HG02885 (cell line): ENCODE measurements at regions not wholly inside any gene's neighbourhood (a gene's known extent, or its start where the extent isn't known, plus 50 kb on each side); places are given as distances from the start of the nearest gene placed in this dataset.

Source experiments
- ATAC-seq: cut with Tn5 transposase; IDR thresholded peaks from one replicate; pipeline ENCODE4 v1.9.1; 2021; ENCODE audit warnings: mild to moderate bottlenecking; ENCODE audit not compliant: unreplicated experiment, poor library complexity

- no peak for ATAC-seq
Measured at GRCh38 chr4:95985791-95986550, 146.1 kb downstream of the PDHA2 start.

GRCh38 chr4:95987851-95988250 lies 148.0 kb downstream of the PDHA2 start:
- ATAC-seq, result no peak

- ATAC-seq, result no peak
Measured at GRCh38 chr4:95998311-95998710, 158.4 kb downstream of the PDHA2 start.

DNA sequence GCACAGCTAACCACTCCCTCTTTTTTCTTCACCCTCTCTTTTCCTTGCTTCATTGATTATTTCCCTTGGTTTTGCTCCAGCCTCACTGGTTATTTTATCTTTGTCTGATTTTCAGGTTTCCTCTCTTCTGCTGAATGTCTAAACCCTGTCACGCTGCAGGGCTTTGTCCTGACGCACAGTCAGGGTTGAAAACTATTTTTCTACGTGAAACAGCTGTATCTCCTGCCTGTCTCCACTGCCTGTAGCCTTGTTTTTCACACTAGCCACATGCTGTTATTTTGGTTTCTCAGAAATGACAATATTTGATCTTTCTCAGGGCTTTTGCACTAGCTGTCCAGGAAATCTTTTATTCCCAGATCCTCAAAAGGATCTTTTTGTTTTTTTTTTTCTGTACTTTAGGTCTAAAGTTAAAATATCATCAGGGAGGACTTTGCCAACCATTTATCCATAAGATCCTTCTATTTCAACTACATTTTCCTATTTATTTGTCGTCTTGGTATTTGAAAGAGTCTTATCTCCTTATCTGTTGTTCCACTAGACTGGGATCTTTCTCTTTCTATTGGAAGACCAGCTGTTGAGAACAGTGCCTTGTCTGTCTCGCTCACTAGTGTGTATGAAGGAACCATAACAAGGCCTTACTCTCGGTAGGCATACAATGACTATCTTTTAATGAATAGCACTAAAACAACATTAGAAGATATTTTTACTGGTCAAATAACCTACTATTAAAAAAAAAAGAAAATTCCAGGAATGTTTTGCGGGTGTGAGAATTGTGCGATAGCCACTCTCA lies 164.3 kb downstream of the PDHA2 start:
- ATAC-seq, result no peak

DNA sequence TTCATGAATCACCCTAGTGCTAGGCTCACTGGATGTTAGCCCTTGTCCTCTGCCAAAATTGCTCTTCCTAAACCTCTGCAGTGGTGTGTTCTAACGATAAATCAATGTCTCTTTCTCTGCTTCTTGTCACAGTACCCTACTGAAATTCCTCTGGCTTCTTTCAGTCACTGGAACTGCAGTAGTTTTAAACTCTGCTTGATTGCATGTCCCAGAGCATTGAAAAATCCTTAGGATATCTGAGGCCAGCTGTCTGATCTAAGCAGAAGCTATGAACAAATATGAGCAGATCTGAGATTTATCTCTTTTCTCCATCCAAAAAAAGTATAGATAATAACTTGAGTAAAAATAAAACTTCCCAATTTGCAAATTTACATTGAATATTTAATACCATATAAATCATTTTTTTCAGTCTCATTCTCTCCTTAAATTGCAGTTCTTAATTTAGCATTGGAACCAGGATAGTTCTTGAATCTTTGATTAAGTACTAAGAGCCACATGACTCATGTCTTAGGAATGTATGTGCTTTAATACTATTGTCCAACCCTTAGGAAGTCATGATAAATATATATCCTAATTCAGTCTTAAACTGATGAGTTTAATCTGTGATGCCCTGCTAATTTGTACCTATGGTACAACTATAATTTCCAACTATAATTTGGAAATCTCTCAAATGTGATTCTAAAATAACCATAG lies 169.7 kb downstream of the PDHA2 start:
- ATAC-seq, result no peak

DNA sequence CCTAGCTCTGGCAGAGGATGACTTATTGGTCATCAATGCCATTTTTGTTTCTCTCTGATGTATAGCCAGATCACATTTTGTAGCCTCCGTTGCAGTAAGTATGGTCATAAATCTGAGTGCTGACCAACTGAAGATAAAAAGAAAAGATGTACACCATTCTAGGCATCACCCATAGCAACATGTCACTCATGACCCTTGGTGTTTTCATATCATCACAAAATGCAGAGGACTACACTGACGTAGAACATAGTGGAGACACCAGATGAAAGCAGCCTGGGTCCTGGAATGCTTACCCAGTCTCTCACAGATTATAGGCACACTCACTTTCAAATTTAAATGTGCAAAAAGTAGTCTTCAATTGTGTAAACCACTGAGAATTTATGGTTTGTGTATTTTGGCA lies 172.8 kb downstream of the PDHA2 start:
- no peak for ATAC-seq

- peak; percentile 74 for ATAC-seq
Measured at GRCh38 chr4:96016634-96017299, 176.9 kb downstream of the PDHA2 start.

GRCh38 chr4:96025011-96025410 lies 185.1 kb downstream of the PDHA2 start:
- no peak for ATAC-seq

GRCh38 chr4:96035727-96036126 lies 195.8 kb downstream of the PDHA2 start:
- peak; percentile 43 for ATAC-seq

- no peak for ATAC-seq
Measured at GRCh38 chr4:96036781-96037180, 196.9 kb downstream of the PDHA2 start.

- no peak for ATAC-seq
Measured at GRCh38 chr4:96037705-96038104, 197.8 kb downstream of the PDHA2 start.

- ATAC-seq, result no peak
Measured at GRCh38 chr4:96039217-96039616, 199.3 kb downstream of the PDHA2 start.

DNA sequence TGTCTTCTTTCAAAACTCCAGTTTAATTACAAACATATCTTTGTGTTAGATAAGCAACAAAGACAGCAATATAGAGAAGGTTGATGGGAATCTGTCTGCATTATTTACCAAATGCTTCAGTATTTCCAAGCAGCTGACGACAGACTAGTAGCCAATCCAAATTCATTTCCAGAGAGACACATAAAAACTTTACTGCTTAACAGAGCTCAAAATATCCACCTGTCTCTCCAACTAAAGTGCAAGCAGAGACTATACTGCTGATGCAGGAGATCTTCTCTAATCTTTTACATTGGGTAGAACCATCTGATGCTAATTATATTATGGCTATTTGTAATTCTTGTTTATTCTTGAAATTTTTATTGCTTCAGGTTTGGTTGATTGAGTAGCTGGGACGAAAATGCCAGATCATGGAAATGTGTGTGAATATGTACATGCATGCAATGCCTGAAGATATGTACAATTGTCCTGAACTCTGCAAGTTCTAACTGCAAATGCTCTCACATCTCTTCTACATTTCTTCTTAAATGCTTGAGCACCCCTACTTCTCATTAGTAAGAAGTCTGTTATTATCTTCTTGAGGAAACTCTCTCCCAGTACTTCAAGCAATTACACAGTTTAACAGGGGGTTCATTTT lies 200.0 kb downstream of the PDHA2 start:
- ATAC-seq, result no peak

- no peak for ATAC-seq
Measured at GRCh38 chr4:96044971-96045370, 205.1 kb downstream of the PDHA2 start.

- ATAC-seq, result no peak
Measured at GRCh38 chr4:96052827-96053226, 212.9 kb downstream of the PDHA2 start.

GRCh38 chr4:96056346-96056934 lies 216.5 kb downstream of the PDHA2 start:
- ATAC-seq, result no peak

DNA sequence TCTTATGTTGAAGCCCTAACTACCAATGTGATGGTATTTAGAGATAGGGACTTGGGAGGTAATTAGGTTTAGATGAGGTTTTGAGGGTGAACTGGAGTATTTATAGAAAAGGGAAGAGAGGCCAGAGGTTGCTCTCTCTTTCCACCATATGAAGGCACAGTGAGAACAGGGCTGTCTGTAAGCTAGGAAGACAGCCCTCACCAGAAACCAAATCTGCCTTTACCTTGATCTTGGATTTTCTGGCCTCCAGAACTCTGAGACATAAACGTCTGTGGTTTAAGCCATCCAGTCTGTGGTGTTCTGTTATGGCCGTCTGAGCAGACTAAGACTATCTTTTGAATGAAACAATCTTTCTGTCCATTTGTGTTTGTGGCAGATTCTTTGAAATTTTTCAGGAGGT lies 223.7 kb downstream of the PDHA2 start:
- no peak for ATAC-seq

DNA sequence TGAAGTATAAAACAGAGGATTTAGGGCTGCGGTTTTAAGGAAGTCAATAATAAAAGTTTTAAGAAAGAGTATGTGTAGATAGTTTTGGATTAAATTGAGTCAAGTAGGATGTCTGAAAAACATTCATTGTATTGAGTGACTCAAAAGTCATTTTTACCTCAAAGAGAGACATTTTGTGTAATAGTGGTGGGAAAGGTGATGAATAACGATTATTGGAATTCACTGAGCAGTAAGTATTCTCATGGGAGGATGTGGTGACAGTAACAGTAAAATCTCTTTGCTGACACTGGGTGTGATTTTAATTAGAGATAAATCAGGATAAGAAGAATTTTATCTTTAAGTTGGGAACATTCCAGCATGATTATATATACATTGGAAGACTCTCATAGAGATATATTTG lies 233.6 kb downstream of the PDHA2 start:
- ATAC-seq, result no peak

- ATAC-seq, result no peak
Measured at GRCh38 chr4:96092151-96092705, 252.3 kb downstream of the PDHA2 start.

GRCh38 chr4:96093057-96093456 lies 253.2 kb downstream of the PDHA2 start:
- ATAC-seq, result no peak
